A549 (cell line): ENCODE measurements at regions not wholly inside any gene's neighbourhood (a gene's known extent, or its start where the extent isn't known, plus 50 kb on each side); places are given as distances from the start of the nearest gene placed in this dataset.

Experiments
- ATAC-seq, 2 experiments: fragments of 200-7000 bp in 1 of 2; fragments of >200 bp in 1 of 2; cut with Nextera tagmentation in 1 of 2; cut with Tn5 transposase in 1 of 2; 3 replicates each; pipeline versions ENCODE4 v1.8.0 to v1.9.1; 2018 to 2020; ENCODE audit warnings: mild to moderate bottlenecking in 1 of 2, moderate library complexity in 1 of 2
- CTCF ChIA-PET: fragments of 300-600 bp; sonication (Branson Sonifier 250); formaldehyde crosslinking; extraction: SDS; loops from one replicate; lab custom pipeline; 2021; ENCODE audit warnings: antibody characterized with exemption, inconsistent platforms; lab: Yijun Ruan, JAX
- POLR2A ChIA-PET: fragments of 350-600 bp; formaldehyde crosslinking; extraction: SDS; loops from one replicate; lab custom pipeline; 2021; ENCODE audit warnings: antibody characterized with exemption, inconsistent platforms; lab: Yijun Ruan, JAX
- DNase-seq, 2 experiments: peaks; one replicate each; pipeline versions ENCODE4 v3.0.0 to v3.0.0-alpha.2; 2011 to 2016; ENCODE audit warnings: low read depth in 1 of 2, low spot score in 1 of 2
- FAIRE-seq: peaks from 2 replicates; lab custom pipeline; 2011; peaks lifted over from hg19 to GRCh38; lab: Jason Lieb, UNC
- H3K27ac ChIP-seq, 2 experiments: fragments of >200 bp; sonication (Bioruptor Twin); formaldehyde crosslinking; 3 replicates each; pipeline ENCODE4 v1.5.1; 2016 to 2017
- H3K4me1 ChIP-seq: fragments of >200 bp; sonication (Bioruptor Twin); formaldehyde crosslinking; 3 replicates; pipeline ENCODE4 v1.6.1; 2016
- H3K4me2 ChIP-seq: fragments of >200 bp; sonication (Bioruptor Twin); formaldehyde crosslinking; 3 replicates; pipeline ENCODE4 v1.6.1; 2016
- H3K4me3 ChIP-seq: fragments of >200 bp; sonication (Bioruptor Twin); formaldehyde crosslinking; 3 replicates; pipeline ENCODE4 v1.5.1; 2016
- H3K9me3 ChIP-seq: fragments of >200 bp; sonication (Bioruptor Twin); formaldehyde crosslinking; 3 replicates; pipeline ENCODE4 v1.6.1; 2016
- BCL3 ChIP-seq: fragments of >200 bp; sonication (Bioruptor Twin); formaldehyde crosslinking; IDR thresholded peaks from 3 replicates; pipeline ENCODE4 v1.6.1; 2016
- BHLHE40 ChIP-seq: IDR thresholded peaks from 2 replicates; pipeline ENCODE4 v1.6.1; 2012; ENCODE audit warnings: low read depth, low read length, inconsistent platforms
- CBX2 ChIP-seq: fragments of 200-600 bp; sonication (generic); IDR thresholded peaks from 2 replicates; pipeline ENCODE4 v1.6.1; 2016; ENCODE audit warnings: low read depth, mild to moderate bottlenecking, borderline replicate concordance
- CHD2 ChIP-seq: fragments of 150-350 bp; IDR thresholded peaks from 2 replicates; pipeline ENCODE4 v1.6.1; 2014; ENCODE audit warnings: low read length; ENCODE audit not compliant: partially characterized antibody
- CHD4 ChIP-seq: fragments of 200-600 bp; sonication (generic); IDR thresholded peaks from 2 replicates; pipeline ENCODE4 v1.6.1; 2016; ENCODE audit warnings: antibody characterized with exemption, mild to moderate bottlenecking, borderline replicate concordance
- E2F6 ChIP-seq: IDR thresholded peaks from 2 replicates; pipeline ENCODE4 v1.6.1; 2012; ENCODE audit warnings: low read depth, borderline replicate concordance
- ELK1 ChIP-seq: fragments of 150-350 bp; IDR thresholded peaks from 2 replicates; pipeline ENCODE4 v1.6.1; 2014; ENCODE audit warnings: low read depth, mild to moderate bottlenecking, low read length
- EP300 ChIP-seq, 2 experiments: fragments of >200 bp; sonication (Bioruptor Twin); formaldehyde crosslinking; IDR thresholded peaks; 2 replicates in 1 of 2; 3 replicates in 1 of 2; pipeline ENCODE4 v1.6.1; 2016 to 2017
- ESRRA ChIP-seq: fragments of 150-350 bp; IDR thresholded peaks from 2 replicates; pipeline ENCODE4 v1.6.1; 2014; ENCODE audit warnings: mild to moderate bottlenecking, low read length, borderline replicate concordance
- GATA3 ChIP-seq: IDR thresholded peaks from 2 replicates; pipeline ENCODE4 v1.6.1; 2012; ENCODE audit warnings: borderline replicate concordance
- HMGXB4 ChIP-seq: fragments of 250-450 bp; sonication (Bioruptor Pico); IDR thresholded peaks from 2 replicates; pipeline ENCODE4 v1.5.0; 2021; ENCODE audit warnings: mild to moderate bottlenecking, moderate library complexity, borderline replicate concordance
- HOXB13 ChIP-seq: fragments of 250-450 bp; sonication (Bioruptor Pico); IDR thresholded peaks from 2 replicates; pipeline ENCODE4 v1.5.0; 2020; ENCODE audit warnings: low read depth, mild to moderate bottlenecking, moderate library complexity
- KDM1A ChIP-seq: fragments of 200-600 bp; sonication (generic); IDR thresholded peaks from 2 replicates; pipeline ENCODE4 v1.6.1; 2016; ENCODE audit warnings: low read depth, mild to moderate bottlenecking
- KDM5A ChIP-seq: fragments of 200-600 bp; sonication (generic); IDR thresholded peaks from 2 replicates; pipeline ENCODE4 v1.6.1; 2016; ENCODE audit warnings: antibody characterized with exemption, mild to moderate bottlenecking
- MAFK ChIP-seq: fragments of 450-650 bp; IDR thresholded peaks from 2 replicates; pipeline ENCODE4 v1.6.1; 2014; ENCODE audit not compliant: partially characterized antibody
- MYC ChIP-seq: IDR thresholded peaks from 2 replicates; pipeline ENCODE4 v1.6.1; 2012; ENCODE audit warnings: mild to moderate bottlenecking, inconsistent platforms, low read length, improper control_type of control experiment, borderline replicate concordance
- PBX3 ChIP-seq: IDR thresholded peaks from 2 replicates; pipeline ENCODE4 v1.6.1; 2012
- POLR2AphosphoS2 ChIP-seq: conservative IDR thresholded peaks from 2 replicates; pipeline ENCODE4 v1.6.1; 2012; ENCODE audit warnings: low read length, improper control_type of control experiment, inconsistent platforms
- RARB ChIP-seq: fragments of 250-450 bp; sonication (Bioruptor Pico); IDR thresholded peaks from 2 replicates; pipeline ENCODE4 v1.8.0; 2021; ENCODE audit warnings: mild to moderate bottlenecking, moderate library complexity
- RFX5 ChIP-seq: fragments of 450-650 bp; IDR thresholded peaks from 2 replicates; pipeline ENCODE4 v1.7.1; 2014; ENCODE audit warnings: antibody characterized with exemption, mild to moderate bottlenecking, moderate library complexity
- RNF2 ChIP-seq: fragments of 200-600 bp; sonication (generic); IDR thresholded peaks from 2 replicates; pipeline ENCODE4 v1.6.1; 2016; ENCODE audit warnings: low read depth, mild to moderate bottlenecking, antibody characterized with exemption, moderate library complexity, borderline replicate concordance
- SMC3 ChIP-seq: fragments of >200 bp; sonication (Bioruptor Twin); formaldehyde crosslinking; IDR thresholded peaks from 3 replicates; pipeline ENCODE4 v1.6.1; 2018; ENCODE audit warnings: inconsistent platforms
- ZFP36 ChIP-seq: fragments of 450-650 bp; IDR thresholded peaks from 2 replicates; pipeline ENCODE4 v1.6.1; 2014; ENCODE audit warnings: borderline replicate concordance; ENCODE audit not compliant: partially characterized antibody
- WGBS: methylation state at CpG from one replicate; pipeline ENCODE4 v1.1.6; 2017; ENCODE audit errors: missing lambda C conversion rate; 5-methylcytosine and 5-hydroxymethylcytosine counted together

- no peak for TF ChIP-seq GATA3
- TF ChIP-seq E2F6 = no peak
- TF ChIP-seq MAFK = no peak
- TF ChIP-seq ELK1 = no peak
- no peak for TF ChIP-seq PBX3
- TF ChIP-seq SMC3 = no peak
- no peak for TF ChIP-seq POLR2AphosphoS2
- TF ChIP-seq EP300 (IDR thresholded peaks at IDR 0.05) = no peak
- TF ChIP-seq BCL3 = no peak
- no peak for TF ChIP-seq HMGXB4 (CRISPR knock-in tag)
- 52% methylated on average over 4 of the region's 4 CpGs for WGBS
- Histone ChIP-seq H3K9me3 (no peaks in the 10 kb centered on the region), H3K4me2 (no peak overlapping the region), H3K27ac (no peak overlapping the region), H3K4me1 (no peaks in the 10 kb centered on the region), H3K4me3 (no peak overlapping the region)
- DNase-seq (no peak), ATAC-seq (no peak), FAIRE-seq (no peak)
- ChIA-PET CTCF (no interaction called here), POLR2A (no interaction called here)
Observed at GRCh38 chr10:4018054-4018511, 233.1 kb upstream of the KLF6 start.

GRCh38 chr10:4017336-4017735 is 232.3 kb upstream of the KLF6 start:
- Histone ChIP-seq H3K4me3 (no peak overlapping the region), H3K27ac (no peak overlapping the region), H3K4me1 (no peaks in the 10 kb centered on the region), H3K4me2 (no peak overlapping the region), H3K9me3 (no peaks in the 10 kb centered on the region)
- FAIRE-seq = no peak
- no peak for TF ChIP-seq RFX5
- TF ChIP-seq CHD4 = no peak
- no peak for TF ChIP-seq ZFP36
- TF ChIP-seq HOXB13 (CRISPR knock-in tag) = no peak
- no peak for TF ChIP-seq BHLHE40
- no peak for TF ChIP-seq CBX2
- no peak for TF ChIP-seq SMC3
- no peak for TF ChIP-seq CHD2
- no peak for TF ChIP-seq ESRRA
- TF ChIP-seq ELK1 = no peak
- TF ChIP-seq RARB (CRISPR knock-in tag) = no peak
- TF ChIP-seq KDM1A = no peak
- no peak for TF ChIP-seq RNF2
- no peak for TF ChIP-seq MYC
- TF ChIP-seq EP300 (IDR thresholded peaks at IDR 0.05) = no peak
- TF ChIP-seq KDM5A = no peak
- ChIA-PET CTCF (no interaction called here), POLR2A (no interaction called here)
- no peak for ATAC-seq
- 72% methylated on average over 8 of the region's 8 CpGs for WGBS
- no peak for DNase-seq
